ENCODE measurements at regions not wholly inside any gene's neighbourhood (a gene's known extent, or its start where the extent isn't known, plus 50 kb on each side); places are given as distances from the start of the nearest gene placed in this dataset.

GRCh38 chr2:67572721-67573435 lies 175.7 kb downstream of the ETAA1 start:
- H4K20me1 ChIP-seq (ENCODE audit: insufficient read depth, low read length) = no peaks in the 10 kb centered on the region
- no peak overlapping the region for H2AFZ ChIP-seq (ENCODE audit: low read depth, low read length)
- no peaks in the 10 kb centered on the region for H3K36me3 ChIP-seq (ENCODE audit: insufficient read depth, low read length)
- DNase-seq = no peak
- H3K79me2 ChIP-seq (ENCODE audit: insufficient read depth, low read length) = no peaks in the 10 kb centered on the region
- TF ChIP-seq EZH2 (IDR thresholded peaks at IDR 0.05; ENCODE audit: borderline replicate concordance, low read depth, low read length, severe bottlenecking) (no peak), CTCF (IDR thresholded peaks at IDR 0.05; ENCODE audit: borderline replicate concordance, extremely low read depth, low read length, poor library complexity, severe bottlenecking) (no peak)
- no peaks in the 10 kb centered on the region for H3K27me3 ChIP-seq (ENCODE audit: insufficient read depth, low read length, poor library complexity)
- ATAC-seq (ENCODE audit: insufficient read depth, low read depth) = no peak
- H3K27ac ChIP-seq (ENCODE audit: low read length) = no peak overlapping the region
- H3K4me3 ChIP-seq (ENCODE audit: low read depth in 1 of 2, low read length in 2 of 2) = no peak overlapping the region
- H3K9me3 ChIP-seq (ENCODE audit: insufficient read depth, low read length, severe bottlenecking) = no peaks in the 10 kb centered on the region
- no peak overlapping the region for H3K9ac ChIP-seq (ENCODE audit: low read depth, low read length)
- no peaks in the 10 kb centered on the region for H3K4me1 ChIP-seq (ENCODE audit: insufficient read depth, low read length)
- no peak overlapping the region for H3K4me2 ChIP-seq (ENCODE audit: insufficient read depth, low read length)

- H3K4me3 ChIP-seq (ENCODE audit: low read depth in 1 of 2, low read length in 2 of 2) = no peak overlapping the region
- no peak overlapping the region for H3K9ac ChIP-seq (ENCODE audit: low read depth, low read length)
- no peaks in the 10 kb centered on the region for H3K79me2 ChIP-seq (ENCODE audit: insufficient read depth, low read length)
- no peak overlapping the region for H3K4me2 ChIP-seq (ENCODE audit: insufficient read depth, low read length)
- H3K27me3 ChIP-seq (ENCODE audit: insufficient read depth, low read length, poor library complexity) = no peaks in the 10 kb centered on the region
- ATAC-seq (ENCODE audit: insufficient read depth, low read depth) (no peak), DNase-seq (no peak)
- H2AFZ ChIP-seq (ENCODE audit: low read depth, low read length) = no peak overlapping the region
- TF ChIP-seq EZH2 (IDR thresholded peaks at IDR 0.05; ENCODE audit: borderline replicate concordance, low read depth, low read length, severe bottlenecking) (no peak), CTCF (IDR thresholded peaks at IDR 0.05; ENCODE audit: borderline replicate concordance, extremely low read depth, low read length, poor library complexity, severe bottlenecking) (no peak)
- H4K20me1 ChIP-seq (ENCODE audit: insufficient read depth, low read length) = no peaks in the 10 kb centered on the region
- no peaks in the 10 kb centered on the region for H3K9me3 ChIP-seq (ENCODE audit: insufficient read depth, low read length, severe bottlenecking)
- H3K27ac ChIP-seq (ENCODE audit: low read length) = no peak overlapping the region
- peaks cover 3% of the 10 kb centered on the region for H3K4me1 ChIP-seq (ENCODE audit: insufficient read depth, low read length)
- H3K36me3 ChIP-seq (ENCODE audit: insufficient read depth, low read length) = no peaks in the 10 kb centered on the region
Measured at GRCh38 chr2:67574230-67574629, 177.1 kb downstream of the ETAA1 start.

GRCh38 chr2:67576226-67576625 lies 179.1 kb downstream of the ETAA1 start:
- Histone ChIP-seq H3K4me2 (ENCODE audit: insufficient read depth, low read length) (no peak overlapping the region), H3K4me1 (ENCODE audit: insufficient read depth, low read length) (peaks cover 11% of the 10 kb centered on the region), H3K27me3 (ENCODE audit: insufficient read depth, low read length, poor library complexity) (no peaks in the 10 kb centered on the region), H3K4me3 (ENCODE audit: low read depth in 1 of 2, low read length in 2 of 2) (no peak overlapping the region), H3K9me3 (ENCODE audit: insufficient read depth, low read length, severe bottlenecking) (no peaks in the 10 kb centered on the region), H2AFZ (ENCODE audit: low read depth, low read length) (no peak overlapping the region), H3K9ac (ENCODE audit: low read depth, low read length) (no peak overlapping the region), H4K20me1 (ENCODE audit: insufficient read depth, low read length) (no peaks in the 10 kb centered on the region), H3K27ac (ENCODE audit: low read length) (no peak overlapping the region), H3K79me2 (ENCODE audit: insufficient read depth, low read length) (no peaks in the 10 kb centered on the region), H3K36me3 (ENCODE audit: insufficient read depth, low read length) (no peaks in the 10 kb centered on the region)
- TF ChIP-seq CTCF (IDR thresholded peaks at IDR 0.05; ENCODE audit: borderline replicate concordance, extremely low read depth, low read length, poor library complexity, severe bottlenecking) = no peak
- no peak for TF ChIP-seq EZH2 (IDR thresholded peaks at IDR 0.05; ENCODE audit: borderline replicate concordance, low read depth, low read length, severe bottlenecking)
- DNase-seq (no peak), ATAC-seq (ENCODE audit: insufficient read depth, low read depth) (no peak)

Data from DND-41 (cell line).